ENCODE measurements at regions not wholly inside any gene's neighbourhood (a gene's known extent, or its start where the extent isn't known, plus 50 kb on each side); places are given as distances from the start of the nearest gene placed in this dataset.

GRCh38 chr5:144035046-144035740 is 135.3 kb downstream of the YIPF5 start:
- TF ChIP-seq POLR2A (IDR thresholded peaks at IDR 0.05) (no peak), CTCF (IDR thresholded peaks at IDR 0.05 in 4 of 5, conservative IDR thresholded peaks at IDR 0.05 in 1 of 5) (no peak)
